Dendritic cell treated with granulocyte-macrophage colony-stimulating factor and Interleukin-4, amounts not matched to agents 40 ng/mL and 50 ng/mL, for 4 days (primary cell): ENCODE measurements at regions not wholly inside any gene's neighbourhood (a gene's known extent, or its start where the extent isn't known, plus 50 kb on each side); places are given as distances from the start of the nearest gene placed in this dataset.
"Not testable (repeated sequence)": the region's sequence is repeated elsewhere in the genome, so short reads cannot be mapped to it uniquely, and the experiment has no call there.

Source experiments
- H3K27ac Mint-ChIP-seq: one replicate; pipeline ENCODE4 v1.8.0; 2022; ENCODE audit warnings: mild to moderate bottlenecking, mixed read lengths
- H3K27me3 Mint-ChIP-seq: one replicate; pipeline ENCODE4 v1.8.0; 2022; ENCODE audit warnings: mild to moderate bottlenecking, mixed read lengths
- H3K36me3 Mint-ChIP-seq: one replicate; pipeline ENCODE4 v1.8.0; 2022; ENCODE audit warnings: low read depth, mixed read lengths
- H3K4me1 Mint-ChIP-seq: one replicate; pipeline ENCODE4 v1.8.0; 2022; ENCODE audit warnings: low read depth, mixed read lengths
- H3K4me3 Mint-ChIP-seq: one replicate; pipeline ENCODE4 v1.8.0; 2022; ENCODE audit warnings: mild to moderate bottlenecking, moderate library complexity, mixed read lengths
- H3K9me3 Mint-ChIP-seq: one replicate; pipeline ENCODE4 v1.8.0; 2022; ENCODE audit warnings: mixed read lengths
- intact Hi-C: fragments of 100-400 bp; cut with micrococcal nuclease; formaldehyde crosslinking; loops from one replicate; pipeline ENCODE4 v1.15.0; 2022

GRCh38 chr3:107202885-107203284, 174.4 kb upstream of the CCDC54 start:
- intact Hi-C loops, H3K27me3 Mint-ChIP-seq, H3K4me3 Mint-ChIP-seq, H3K4me1 Mint-ChIP-seq, H3K9me3 Mint-ChIP-seq, H3K36me3 Mint-ChIP-seq, H3K27ac Mint-ChIP-seq: not testable (repeated sequence)

- H3K9me3 Mint-ChIP-seq: no peaks in the 10 kb centered on the region
- no peaks in the 10 kb centered on the region for H3K4me1 Mint-ChIP-seq
- H3K27ac Mint-ChIP-seq: no peak overlapping the region
- no peaks in the 10 kb centered on the region for H3K36me3 Mint-ChIP-seq
- intact Hi-C loops: no loop called here
- no peaks in the 10 kb centered on the region for H3K27me3 Mint-ChIP-seq
- no peak overlapping the region for H3K4me3 Mint-ChIP-seq
Measured at GRCh38 chr3:107204121-107204520, 173.1 kb upstream of the CCDC54 start.

- H3K4me1 Mint-ChIP-seq: no peaks in the 10 kb centered on the region
- no peak overlapping the region for H3K27ac Mint-ChIP-seq
- intact Hi-C loops: no loop called here
- no peak overlapping the region for H3K4me3 Mint-ChIP-seq
- H3K9me3 Mint-ChIP-seq: no peaks in the 10 kb centered on the region
- H3K27me3 Mint-ChIP-seq: no peaks in the 10 kb centered on the region
- H3K36me3 Mint-ChIP-seq: no peaks in the 10 kb centered on the region
Measured at GRCh38 chr3:107205358-107205757, 171.9 kb upstream of the CCDC54 start.

GRCh38 chr3:107206141-107206540, 171.1 kb upstream of the CCDC54 start:
- intact Hi-C loops: no loop called here
- Mint-ChIP-seq H3K4me1 (no peaks in the 10 kb centered on the region), H3K27ac (no peak overlapping the region), H3K27me3 (no peaks in the 10 kb centered on the region), H3K36me3 (no peaks in the 10 kb centered on the region), H3K9me3 (no peaks in the 10 kb centered on the region), H3K4me3 (no peak overlapping the region)

- intact Hi-C loops: no loop called here
- Mint-ChIP-seq H3K27me3 (no peaks in the 10 kb centered on the region), H3K27ac (no peak overlapping the region), H3K4me1 (no peaks in the 10 kb centered on the region), H3K36me3 (no peaks in the 10 kb centered on the region), H3K4me3 (no peak overlapping the region), H3K9me3 (no peaks in the 10 kb centered on the region)
Measured at GRCh38 chr3:107206945-107207344, 170.3 kb upstream of the CCDC54 start.

- no peaks in the 10 kb centered on the region for H3K9me3 Mint-ChIP-seq
- H3K4me3 Mint-ChIP-seq: no peak overlapping the region
- intact Hi-C loops: no loop called here
- H3K36me3 Mint-ChIP-seq: no peaks in the 10 kb centered on the region
- H3K27me3 Mint-ChIP-seq: no peaks in the 10 kb centered on the region
- H3K27ac Mint-ChIP-seq: no peak overlapping the region
- H3K4me1 Mint-ChIP-seq: no peaks in the 10 kb centered on the region
Measured at GRCh38 chr3:107208100-107208499, 169.1 kb upstream of the CCDC54 start.

- no peaks in the 10 kb centered on the region for H3K4me1 Mint-ChIP-seq
- intact Hi-C loops: no loop called here
- H3K9me3 Mint-ChIP-seq: no peaks in the 10 kb centered on the region
- H3K4me3 Mint-ChIP-seq: no peak overlapping the region
- no peaks in the 10 kb centered on the region for H3K27me3 Mint-ChIP-seq
- no peak overlapping the region for H3K27ac Mint-ChIP-seq
- no peaks in the 10 kb centered on the region for H3K36me3 Mint-ChIP-seq
Measured at GRCh38 chr3:107208796-107209195, 168.4 kb upstream of the CCDC54 start.

- Mint-ChIP-seq H3K36me3 (no peaks in the 10 kb centered on the region), H3K27ac (no peak overlapping the region), H3K4me1 (no peaks in the 10 kb centered on the region), H3K9me3 (no peaks in the 10 kb centered on the region), H3K4me3 (no peak overlapping the region), H3K27me3 (no peaks in the 10 kb centered on the region)
- intact Hi-C loops: no loop called here
Measured at GRCh38 chr3:107209302-107209990, 167.8 kb upstream of the CCDC54 start.

- Mint-ChIP-seq H3K27me3 (no peaks in the 10 kb centered on the region), H3K36me3 (no peaks in the 10 kb centered on the region), H3K4me3 (no peak overlapping the region), H3K27ac (no peak overlapping the region), H3K4me1 (no peaks in the 10 kb centered on the region), H3K9me3 (no peaks in the 10 kb centered on the region)
- intact Hi-C loops: no loop called here
Measured at GRCh38 chr3:107211608-107212007, 165.6 kb upstream of the CCDC54 start.

- Mint-ChIP-seq H3K36me3 (no peaks in the 10 kb centered on the region), H3K27ac (no peak overlapping the region), H3K27me3 (no peaks in the 10 kb centered on the region), H3K4me3 (no peak overlapping the region), H3K4me1 (no peaks in the 10 kb centered on the region), H3K9me3 (no peaks in the 10 kb centered on the region)
- intact Hi-C loops: no loop called here
Measured at GRCh38 chr3:107212618-107213017, 164.6 kb upstream of the CCDC54 start.

GRCh38 chr3:107213044-107213669, 164.1 kb upstream of the CCDC54 start:
- H3K4me1 Mint-ChIP-seq: no peaks in the 10 kb centered on the region
- no peaks in the 10 kb centered on the region for H3K36me3 Mint-ChIP-seq
- no peaks in the 10 kb centered on the region for H3K27me3 Mint-ChIP-seq
- no peaks in the 10 kb centered on the region for H3K9me3 Mint-ChIP-seq
- no peak overlapping the region for H3K4me3 Mint-ChIP-seq
- H3K27ac Mint-ChIP-seq: no peak overlapping the region
- intact Hi-C loops: no loop called here

GRCh38 chr3:107216229-107216628, 161.0 kb upstream of the CCDC54 start:
- H3K27me3 Mint-ChIP-seq: no peaks in the 10 kb centered on the region
- intact Hi-C loops: no loop called here

GRCh38 chr3:107216711-107217110, 160.5 kb upstream of the CCDC54 start:
- Mint-ChIP-seq H3K27me3 (no peaks in the 10 kb centered on the region), H3K36me3 (no peaks in the 10 kb centered on the region), H3K4me1 (no peaks in the 10 kb centered on the region), H3K9me3 (no peaks in the 10 kb centered on the region), H3K27ac (no peak overlapping the region), H3K4me3 (no peak overlapping the region)
- intact Hi-C loops: no loop called here

More at GRCh38 chr3:107216229-107216628, 161.0 kb upstream of the CCDC54 start:
- no peak overlapping the region for H3K4me3 Mint-ChIP-seq
- no peaks in the 10 kb centered on the region for H3K36me3 Mint-ChIP-seq
- H3K9me3 Mint-ChIP-seq: no peaks in the 10 kb centered on the region
- no peak overlapping the region for H3K27ac Mint-ChIP-seq
- no peaks in the 10 kb centered on the region for H3K4me1 Mint-ChIP-seq

GRCh38 chr3:107217172-107217571, 160.1 kb upstream of the CCDC54 start:
- H3K27ac Mint-ChIP-seq: no peak overlapping the region
- no peaks in the 10 kb centered on the region for H3K9me3 Mint-ChIP-seq
- no peak overlapping the region for H3K4me3 Mint-ChIP-seq
- H3K27me3 Mint-ChIP-seq: no peaks in the 10 kb centered on the region
- intact Hi-C loops: no loop called here
- H3K36me3 Mint-ChIP-seq: no peaks in the 10 kb centered on the region
- no peaks in the 10 kb centered on the region for H3K4me1 Mint-ChIP-seq

- intact Hi-C loops: no loop called here
- H3K27me3 Mint-ChIP-seq: no peaks in the 10 kb centered on the region
- H3K4me1 Mint-ChIP-seq: no peaks in the 10 kb centered on the region
- H3K27ac Mint-ChIP-seq: no peak overlapping the region
- no peaks in the 10 kb centered on the region for H3K9me3 Mint-ChIP-seq
- H3K4me3 Mint-ChIP-seq: no peak overlapping the region
- no peaks in the 10 kb centered on the region for H3K36me3 Mint-ChIP-seq
Measured at GRCh38 chr3:107218864-107219269, 158.4 kb upstream of the CCDC54 start.
